CD14-positive monocyte (primary cell): ENCODE measurements at regions not wholly inside any gene's neighbourhood (a gene's known extent, or its start where the extent isn't known, plus 50 kb on each side); places are given as distances from the start of the nearest gene placed in this dataset.

Source experiments
- DNase-seq, 3 donors: peaks; one replicate each; pipeline ENCODE4 v3.0.0-alpha.2; 2011 to 2022
- H2AFZ ChIP-seq: 2 replicates; pipeline ENCODE4 v1.6.0; 2012; ENCODE audit warnings: mild to moderate bottlenecking, low read depth, low read length, inconsistent platforms; ENCODE audit not compliant: insufficient read depth, poor library complexity, severe bottlenecking
- H3K27ac ChIP-seq, 2 donors: 1 replicate in 1 of 2; 2 replicates in 1 of 2; pipeline ENCODE4 v1.5.1; 2012 to 2013; ENCODE audit warnings: low read length in 2 of 2, control low read depth in 1 of 2, inconsistent platforms in 1 of 2, low read depth in 1 of 2, mild to moderate bottlenecking in 1 of 2
- H3K27me3 ChIP-seq, 2 donors: one replicate each; pipeline versions ENCODE4 v1.6.0 to v1.6.1; 2011 to 2013; ENCODE audit warnings: low read length in 2 of 2; ENCODE audit not compliant: control insufficient read depth in 2 of 2, insufficient read depth in 2 of 2
- H3K36me3 ChIP-seq, 2 donors: replicated peaks in 1 of 2; 1 replicate in 1 of 2; 2 replicates in 1 of 2; pipeline versions ENCODE4 v1.5.1 to v1.6.1; 2012 to 2013; ENCODE audit warnings: low read length in 2 of 2, control low read depth in 1 of 2, inconsistent platforms in 1 of 2, mild to moderate bottlenecking in 1 of 2; ENCODE audit not compliant: insufficient read depth in 2 of 2, control insufficient read depth in 1 of 2
- H3K4me1 ChIP-seq, 2 donors: 1 replicate in 1 of 2; 2 replicates in 1 of 2; pipeline versions ENCODE4 v1.5.1 to v1.6.1; 2012 to 2013; ENCODE audit warnings: low read length in 2 of 2, control low read depth in 1 of 2, inconsistent platforms in 1 of 2, mild to moderate bottlenecking in 1 of 2, moderate library complexity in 1 of 2; ENCODE audit not compliant: insufficient read depth in 2 of 2, control insufficient read depth in 1 of 2
- H3K4me2 ChIP-seq: replicated peaks from 2 replicates; pipeline ENCODE3; 2012; ENCODE audit warnings: low read length, moderate library complexity, mild to moderate bottlenecking; ENCODE audit not compliant: poor library complexity, severe bottlenecking; ENCODE audit errors: extremely low read depth
- H3K4me3 ChIP-seq, 3 experiments: fragments of 200-600 bp in 1 of 3; sonication (generic) in 1 of 3; replicated peaks in 1 of 3; 1 replicate in 2 of 3; 2 replicates in 1 of 3; pipeline ENCODE4 v1.5.1; 2011 to 2013; ENCODE audit warnings: low read length in 3 of 3, mild to moderate bottlenecking in 3 of 3, control low read depth in 2 of 3, low read depth in 2 of 3, inconsistent platforms in 1 of 3, moderate library complexity in 1 of 3
- H3K79me2 ChIP-seq: 2 replicates; pipeline ENCODE4 v1.6.0; 2012; ENCODE audit warnings: mild to moderate bottlenecking, control low read depth, inconsistent platforms, low read length, moderate library complexity; ENCODE audit not compliant: insufficient read depth
- H3K9ac ChIP-seq: 2 replicates; pipeline ENCODE4 v1.6.0; 2017; ENCODE audit warnings: low read length, mild to moderate bottlenecking; ENCODE audit not compliant: insufficient read depth, poor library complexity, severe bottlenecking
- H3K9me3 ChIP-seq, 2 donors: replicated peaks in 1 of 2; 1 replicate in 1 of 2; 2 replicates in 1 of 2; pipeline versions ENCODE4 v1.5.1 to v1.6.1; 2012 to 2013; ENCODE audit warnings: low read length in 2 of 2, control low read depth in 1 of 2; ENCODE audit not compliant: control insufficient read depth in 1 of 2, insufficient read depth in 1 of 2
- H4K20me1 ChIP-seq: 2 replicates; pipeline ENCODE4 v1.6.0; 2012; ENCODE audit warnings: mild to moderate bottlenecking, low read length, control low read depth, moderate library complexity; ENCODE audit not compliant: insufficient read depth
- H3K27ac Mint-ChIP-seq, 7 donors: one replicate each; pipeline ENCODE4 v1.8.0; 2020; ENCODE audit warnings: mild to moderate bottlenecking in 7 of 7, mixed read lengths in 7 of 7, moderate library complexity in 6 of 7, inconsistent platforms in 2 of 7
- H3K27me3 Mint-ChIP-seq, 3 donors: one replicate each; pipeline ENCODE4 v1.8.0; 2021 to 2022; ENCODE audit warnings: low read depth in 3 of 3, mild to moderate bottlenecking in 3 of 3, mixed read lengths in 3 of 3, moderate library complexity in 3 of 3, inconsistent platforms in 1 of 3
- H3K36me3 Mint-ChIP-seq, 2 donors: one replicate each; pipeline ENCODE4 v1.8.0; 2020; ENCODE audit warnings: mixed read lengths in 2 of 2, inconsistent platforms in 1 of 2, mild to moderate bottlenecking in 1 of 2
- H3K4me1 Mint-ChIP-seq: one replicate; pipeline ENCODE4 v1.8.0; 2020; ENCODE audit warnings: mild to moderate bottlenecking, mixed read lengths
- H3K4me3 Mint-ChIP-seq, 2 donors: one replicate each; pipeline ENCODE4 v1.8.0; 2020; ENCODE audit warnings: mild to moderate bottlenecking in 2 of 2, mixed read lengths in 2 of 2, moderate library complexity in 1 of 2
- H3K9me3 Mint-ChIP-seq, 7 donors: one replicate each; pipeline ENCODE4 v1.8.0; 2020 to 2022; ENCODE audit warnings: mixed read lengths in 7 of 7, mild to moderate bottlenecking in 6 of 7, moderate library complexity in 6 of 7, inconsistent platforms in 2 of 7
- WGBS: methylation state at CpG from one replicate; pipeline ENCODE4 v1.1.5; 2013; ENCODE audit warnings: missing lambda C conversion rate; ENCODE audit not compliant: insufficient coverage; 5-methylcytosine and 5-hydroxymethylcytosine counted together
- intact Hi-C, 2 donors: fragments of 100-400 bp; cut with micrococcal nuclease; formaldehyde crosslinking; loops; one replicate each; pipeline versions ENCODE4 v1.15.0 to v1.15.1; 2023
- TF ChIP-seq, protein P1 (sequence below): fragments of 200-600 bp; IDR thresholded peaks from one replicate; pipeline ENCODE4 v1.8.0; 2022; ENCODE audit warnings: antibody characterized with exemption, mild to moderate bottlenecking

DNA sequence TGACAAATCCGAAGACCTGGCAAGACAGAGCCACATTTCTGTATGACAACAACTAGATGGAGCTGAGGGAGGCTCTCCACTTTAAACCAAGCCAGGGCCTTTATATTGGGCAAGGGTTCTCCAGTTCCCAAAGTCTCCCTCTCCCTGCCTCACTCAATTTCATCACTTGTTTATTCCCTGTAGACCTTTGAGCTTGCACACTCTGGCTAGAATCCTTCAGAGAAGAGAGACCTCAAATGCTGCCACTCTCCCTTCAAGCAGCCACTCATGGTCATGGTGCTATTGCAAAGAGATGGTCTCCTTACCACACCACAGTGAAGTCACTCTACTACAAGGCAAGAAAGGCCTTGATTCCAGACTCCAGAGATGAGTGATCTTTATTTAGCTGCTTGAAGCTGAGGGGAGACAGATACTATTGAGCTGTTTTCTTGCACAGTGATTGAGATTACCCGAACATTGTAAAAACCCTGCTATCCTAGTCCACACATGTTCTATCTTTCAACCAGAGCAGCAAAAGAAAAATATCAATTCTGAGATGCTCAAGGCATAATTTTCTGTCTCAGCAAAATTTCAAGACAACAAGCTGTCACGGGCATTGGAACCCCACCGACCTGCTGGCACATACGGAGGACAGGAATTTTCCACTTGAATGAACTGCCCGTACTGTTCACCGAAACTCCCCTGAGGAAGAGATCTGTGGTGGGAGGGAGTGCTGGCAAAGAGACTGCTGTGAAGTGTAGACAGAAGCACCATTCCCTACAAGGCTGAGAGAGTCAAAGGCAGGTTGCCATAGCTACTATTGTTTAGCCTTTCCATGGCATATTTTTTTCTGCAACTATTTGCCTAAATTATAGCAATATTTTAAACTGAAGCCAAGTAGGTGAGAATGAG lies 81.1 kb downstream of the CDO1 start:
- Mint-ChIP-seq H3K27me3 (peaks cover 0 to 9% (median 0%) of the 10 kb centered on the region in 3 donors), H3K4me1 (no peaks in the 10 kb centered on the region), H3K36me3 (no peaks in the 10 kb centered on the region), H3K4me3 (no peak overlapping the region), H3K27ac (no peak overlapping the region), H3K9me3 (peaks cover 0 to 6% (median 2%) of the 10 kb centered on the region in 7 donors)
- H3K9me3 ChIP-seq: no peaks in the 10 kb centered on the region
- TF ChIP-seq, protein P1, sequence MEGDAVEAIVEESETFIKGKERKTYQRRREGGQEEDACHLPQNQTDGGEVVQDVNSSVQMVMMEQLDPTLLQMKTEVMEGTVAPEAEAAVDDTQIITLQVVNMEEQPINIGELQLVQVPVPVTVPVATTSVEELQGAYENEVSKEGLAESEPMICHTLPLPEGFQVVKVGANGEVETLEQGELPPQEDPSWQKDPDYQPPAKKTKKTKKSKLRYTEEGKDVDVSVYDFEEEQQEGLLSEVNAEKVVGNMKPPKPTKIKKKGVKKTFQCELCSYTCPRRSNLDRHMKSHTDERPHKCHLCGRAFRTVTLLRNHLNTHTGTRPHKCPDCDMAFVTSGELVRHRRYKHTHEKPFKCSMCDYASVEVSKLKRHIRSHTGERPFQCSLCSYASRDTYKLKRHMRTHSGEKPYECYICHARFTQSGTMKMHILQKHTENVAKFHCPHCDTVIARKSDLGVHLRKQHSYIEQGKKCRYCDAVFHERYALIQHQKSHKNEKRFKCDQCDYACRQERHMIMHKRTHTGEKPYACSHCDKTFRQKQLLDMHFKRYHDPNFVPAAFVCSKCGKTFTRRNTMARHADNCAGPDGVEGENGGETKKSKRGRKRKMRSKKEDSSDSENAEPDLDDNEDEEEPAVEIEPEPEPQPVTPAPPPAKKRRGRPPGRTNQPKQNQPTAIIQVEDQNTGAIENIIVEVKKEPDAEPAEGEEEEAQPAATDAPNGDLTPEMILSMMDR: no peak
- H3K4me1 ChIP-seq: no peaks in the 10 kb centered on the region
- no peak overlapping the region for H3K9ac ChIP-seq
- WGBS: no CpG with 5 or more reads among the region's 7 CpGs
- no peak overlapping the region for H2AFZ ChIP-seq
- intact Hi-C loops: no loop called here
- H3K27ac ChIP-seq: no peak overlapping the region
- no peak overlapping the region for H3K4me3 ChIP-seq
- no peaks in the 10 kb centered on the region for H4K20me1 ChIP-seq
- no peak for DNase-seq
- H3K36me3 ChIP-seq: no peaks in the 10 kb centered on the region
- H3K79me2 ChIP-seq: no peaks in the 10 kb centered on the region
- H3K4me2 ChIP-seq: no peak overlapping the region
- no peaks in the 10 kb centered on the region for H3K27me3 ChIP-seq

DNA sequence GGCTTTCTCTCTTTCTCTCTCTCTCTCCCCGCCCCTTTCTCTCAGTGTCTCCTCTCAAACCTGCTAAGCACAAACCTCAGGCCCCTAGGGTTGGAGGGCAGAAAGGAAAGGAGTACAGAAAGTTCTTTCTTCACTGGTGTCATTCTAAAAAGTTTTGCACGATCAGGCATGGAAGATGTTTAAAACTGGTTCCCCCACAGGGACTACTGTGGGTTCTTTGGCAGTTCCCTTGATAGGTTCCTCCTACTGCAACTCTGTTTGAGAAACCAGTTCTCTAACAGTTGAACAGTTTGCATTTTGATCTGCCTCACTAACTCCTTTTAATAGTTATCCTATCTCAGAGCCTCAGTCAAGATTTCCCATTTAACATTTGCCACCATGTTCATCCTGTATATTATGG lies 82.9 kb downstream of the CDO1 start:
- no peaks in the 10 kb centered on the region for H4K20me1 ChIP-seq
- no peak overlapping the region for H3K27ac Mint-ChIP-seq
- WGBS: no CpG with 5 or more reads among the region's 2 CpGs
- no peaks in the 10 kb centered on the region for H3K36me3 Mint-ChIP-seq
- no peak overlapping the region for H2AFZ ChIP-seq
- TF ChIP-seq, protein P1: no peak
- H3K4me1 ChIP-seq: no peaks in the 10 kb centered on the region
- no peak for DNase-seq
- H3K36me3 ChIP-seq: no peaks in the 10 kb centered on the region
- intact Hi-C loops: no loop called here
- no peaks in the 10 kb centered on the region for H3K9me3 ChIP-seq
- no peaks in the 10 kb centered on the region for H3K79me2 ChIP-seq
- H3K9me3 Mint-ChIP-seq: peaks cover 0 to 11% (median 3%) of the 10 kb centered on the region in 7 donors
- no peak overlapping the region for H3K9ac ChIP-seq
- H3K4me3 Mint-ChIP-seq: no peak overlapping the region
- no peak overlapping the region for H3K4me3 ChIP-seq
- no peaks in the 10 kb centered on the region for H3K4me1 Mint-ChIP-seq
- H3K4me2 ChIP-seq: no peak overlapping the region
- peaks cover 0 to 10% (median under 1%) of the 10 kb centered on the region in 3 donors for H3K27me3 Mint-ChIP-seq
- H3K27ac ChIP-seq: no peak overlapping the region
- H3K27me3 ChIP-seq: no peaks in the 10 kb centered on the region
